ENCODE measurements at regions not wholly inside any gene's neighbourhood (a gene's known extent, or its start where the extent isn't known, plus 50 kb on each side); places are given as distances from the start of the nearest gene placed in this dataset.
"Not testable (repeated sequence)": the region's sequence is repeated elsewhere in the genome, so short reads cannot be mapped to it uniquely, and the experiment has no call there.

DNA sequence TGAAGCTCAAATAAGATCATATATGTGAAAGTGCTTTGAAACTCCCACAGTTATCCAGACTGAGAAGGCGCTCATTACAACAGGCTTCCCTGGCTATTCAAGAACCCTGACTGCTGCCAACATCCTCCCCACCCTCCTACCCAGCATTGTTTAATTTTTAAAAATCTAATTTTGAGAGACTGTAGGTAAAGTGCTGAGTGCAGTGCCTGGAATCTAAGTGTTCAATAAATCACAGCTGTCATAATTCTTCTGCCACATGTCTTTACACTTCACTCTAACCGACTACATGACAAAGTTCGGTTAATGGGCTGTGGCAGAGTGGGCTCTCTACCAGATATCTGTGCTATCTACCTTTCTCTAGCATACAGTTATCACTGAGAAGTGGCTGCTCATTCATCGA, 255.6 kb upstream of the C9orf72 start:
- no peak for DNase-seq

DNA sequence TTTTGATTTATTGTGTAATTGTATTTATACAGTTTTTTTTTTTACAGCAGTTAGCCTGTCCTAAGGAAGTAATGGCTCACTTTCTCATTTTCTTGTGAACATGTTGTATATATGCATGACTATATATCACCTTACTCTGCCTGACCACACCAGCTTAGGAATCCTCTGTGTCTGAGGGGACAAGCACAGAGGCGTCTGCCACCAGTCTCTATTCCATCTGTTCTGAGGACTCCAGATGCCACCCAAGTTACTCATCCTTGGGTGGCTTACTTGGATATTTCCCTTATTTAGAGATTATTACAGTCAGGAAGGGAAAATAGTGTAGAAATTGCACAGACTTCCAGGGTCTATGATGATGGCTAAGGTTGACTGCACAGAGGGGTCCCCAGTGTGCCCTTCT, 256.3 kb upstream of the C9orf72 start:
- DNase-seq = no peak

DNA sequence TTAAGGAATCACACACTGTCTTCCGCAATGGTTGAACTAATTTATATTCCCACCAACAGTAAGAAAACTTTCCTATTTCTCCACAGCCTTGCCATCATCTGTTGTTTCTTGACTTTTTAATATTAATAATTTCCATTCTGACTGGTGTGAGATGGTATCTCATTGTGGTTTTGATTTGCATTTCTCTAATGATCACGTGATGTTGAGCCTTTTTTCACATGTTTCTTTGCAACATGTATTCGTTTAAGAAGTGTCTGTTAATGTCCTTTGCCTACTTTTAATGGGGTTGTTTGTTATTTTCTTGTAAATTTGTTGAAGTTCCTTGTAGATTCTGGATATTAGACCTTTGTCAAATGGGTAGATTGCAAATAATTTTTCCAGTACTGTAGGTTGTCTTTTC, 258.8 kb upstream of the C9orf72 start:
- DNase-seq = not testable (repeated sequence)

DNA sequence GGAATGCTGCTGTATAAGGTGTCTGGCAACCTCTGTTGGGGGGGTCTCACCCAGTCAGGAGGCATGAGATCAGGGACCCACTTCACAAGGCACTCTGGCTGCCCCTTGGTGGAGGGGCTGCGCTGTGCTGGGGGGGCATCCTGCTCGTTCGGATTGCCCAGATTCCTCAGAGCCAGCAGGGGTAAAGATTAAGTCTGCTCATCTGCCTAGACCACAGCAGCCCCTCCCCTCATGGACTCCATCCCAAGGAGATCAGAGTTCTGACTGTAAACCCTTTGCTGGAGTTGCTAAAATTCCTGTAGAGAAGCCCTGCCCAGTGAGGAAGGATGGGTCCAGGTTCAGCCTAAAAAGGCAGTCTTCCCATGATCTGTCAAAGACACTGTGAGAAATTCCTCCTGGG, 262.0 kb upstream of the C9orf72 start:
- DNase-seq = no peak

DNA sequence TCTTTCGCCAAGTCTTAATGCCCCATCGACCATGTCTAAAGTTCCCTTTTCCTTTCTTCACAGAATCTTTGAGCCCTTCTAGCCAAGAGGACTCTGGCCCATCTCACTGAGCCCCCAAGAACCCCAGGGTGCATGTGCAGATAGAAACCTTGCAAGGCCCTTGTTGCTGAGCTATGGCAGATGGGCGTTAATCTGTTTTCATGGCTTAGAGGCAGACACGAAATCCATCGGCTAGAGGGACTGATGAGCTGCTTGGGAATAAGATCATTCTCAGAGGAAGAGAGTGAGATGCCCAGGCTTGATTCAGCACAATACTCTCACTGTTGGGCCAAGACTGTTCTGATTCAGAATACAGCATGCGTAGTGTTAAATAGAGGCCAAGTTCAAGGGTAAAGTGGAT, 262.5 kb upstream of the C9orf72 start:
- DNase-seq = no peak

DNA sequence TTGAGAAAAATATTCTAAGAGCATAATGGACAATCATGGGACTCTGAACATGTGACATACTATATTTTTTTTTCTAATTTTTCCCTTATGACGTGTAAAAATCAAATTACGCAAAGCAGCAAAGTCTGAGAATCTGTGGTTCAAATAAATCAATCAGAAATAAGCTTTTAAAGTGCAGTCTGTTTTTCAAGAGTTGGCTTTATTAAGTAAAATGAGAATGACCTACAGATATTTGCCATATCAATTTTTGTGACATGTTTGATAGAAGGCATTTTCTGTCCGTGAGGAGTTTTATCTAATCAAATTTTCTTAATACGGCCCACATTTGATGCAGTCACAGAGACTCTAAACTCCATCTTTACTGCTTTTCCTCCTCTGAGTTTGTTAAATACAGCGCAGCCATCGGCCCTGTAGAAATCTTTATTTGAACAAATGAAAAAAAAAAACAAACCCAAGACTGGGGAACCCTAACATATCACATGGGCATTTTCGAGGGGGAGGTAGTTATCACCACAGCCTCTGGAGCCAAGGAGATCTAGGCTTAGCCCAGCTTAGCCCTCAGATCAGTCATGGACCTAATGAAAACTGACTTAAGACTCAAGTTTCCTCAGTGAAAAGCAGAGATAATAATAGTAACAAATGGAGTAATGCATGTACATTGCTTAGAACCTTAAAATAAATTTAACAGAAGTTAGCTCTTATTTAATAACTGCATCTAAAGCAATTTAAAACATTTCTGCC, 263.6 kb upstream of the C9orf72 start:
- DNase-seq = no peak

DNA sequence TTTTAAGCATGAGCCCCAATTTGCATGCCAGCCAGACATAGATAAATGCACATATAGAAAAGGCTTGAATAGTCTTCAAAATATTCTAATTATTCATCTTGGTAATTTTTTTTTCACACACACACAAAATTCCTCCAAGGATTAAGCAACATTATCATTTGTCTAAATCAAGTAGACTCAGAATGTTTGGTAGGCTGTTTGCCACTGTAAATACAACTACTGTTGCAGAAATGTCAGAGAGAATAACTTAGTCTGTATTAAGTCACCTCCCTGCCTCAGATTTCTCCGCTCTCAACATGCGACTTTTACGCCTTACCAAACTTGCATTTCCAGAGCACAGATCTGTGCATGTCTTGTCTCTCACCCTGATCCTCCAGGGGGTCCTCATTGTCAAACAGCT, 265.6 kb upstream of the C9orf72 start:
- DNase-seq = no peak

DNA sequence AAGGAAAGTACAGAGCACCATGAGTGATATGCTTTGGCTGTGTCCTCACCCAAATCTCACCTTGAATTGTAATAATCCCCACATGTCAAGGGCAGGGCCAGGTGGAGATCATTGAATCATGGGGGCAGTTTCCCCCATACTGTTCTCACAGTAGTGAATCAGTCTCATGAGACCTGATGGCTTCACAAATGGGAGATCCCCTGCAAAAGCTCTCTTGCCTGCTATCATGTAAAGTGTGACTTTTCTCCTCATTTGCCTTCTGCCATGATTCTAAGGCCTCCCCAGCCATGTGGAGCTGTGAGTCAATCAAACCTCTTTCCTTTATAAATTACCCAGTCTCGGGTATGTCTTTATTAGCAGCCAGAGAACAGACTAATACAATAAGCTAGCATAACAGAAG, 266.5 kb upstream of the C9orf72 start:
- not testable (repeated sequence) for DNase-seq

DNA sequence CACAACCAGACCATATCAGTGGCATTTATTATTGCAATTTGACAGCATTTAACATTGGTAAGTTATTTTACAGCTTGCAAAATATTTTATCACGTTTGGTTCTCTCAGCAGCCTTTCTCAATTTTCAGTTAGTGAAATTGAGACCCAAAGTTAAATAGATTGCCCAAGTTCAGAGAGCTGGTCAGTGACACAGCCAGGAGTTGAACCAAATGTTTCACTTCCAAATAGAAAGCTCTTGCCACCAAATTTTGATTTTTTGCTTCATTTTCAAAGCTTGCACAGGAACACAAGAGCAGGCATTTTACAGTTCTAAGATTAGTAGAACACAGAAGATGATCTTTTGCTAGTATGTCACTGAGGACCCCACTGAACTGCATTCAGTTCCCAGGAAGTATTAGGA, 271.5 kb upstream of the C9orf72 start:
- no peak for DNase-seq

DNA sequence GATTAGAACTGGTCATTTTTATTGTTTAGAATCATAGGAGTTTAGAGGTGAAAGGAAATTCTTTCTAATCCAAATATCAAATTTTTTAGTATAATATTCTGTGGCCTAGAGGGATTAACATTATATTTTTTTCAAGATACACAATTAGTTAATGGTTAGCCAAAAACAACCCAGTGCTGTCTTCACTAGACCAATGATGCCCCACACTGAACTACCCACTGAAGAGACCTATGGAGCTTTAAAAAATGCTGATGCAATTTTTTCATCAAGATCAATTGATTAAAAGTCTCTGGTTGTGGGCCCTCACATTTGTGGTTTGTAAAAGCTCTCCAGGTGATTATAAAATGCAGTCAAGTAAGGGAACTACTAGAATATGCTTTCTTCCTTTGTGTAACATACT, 274.1 kb upstream of the C9orf72 start:
- no peak for DNase-seq

DNA sequence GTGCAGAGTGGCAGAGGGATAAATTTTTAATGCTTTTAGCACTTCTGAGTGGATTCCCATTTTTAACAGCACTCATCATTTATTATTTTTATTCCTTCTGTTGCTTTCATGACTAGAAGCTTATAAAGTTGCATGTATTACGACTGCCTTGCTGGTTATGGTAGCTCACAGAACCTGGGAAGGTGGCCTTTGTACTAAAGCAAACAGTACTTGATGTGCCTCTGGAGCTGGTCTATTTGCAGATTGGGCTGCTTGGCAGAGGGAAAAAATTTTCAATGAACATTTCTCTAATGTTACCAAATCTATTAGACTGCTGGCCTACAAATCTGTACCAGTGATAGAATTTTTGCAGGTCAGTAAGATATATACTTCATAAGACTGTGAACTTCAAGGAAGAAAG, 274.5 kb upstream of the C9orf72 start:
- no peak for DNase-seq

DNA sequence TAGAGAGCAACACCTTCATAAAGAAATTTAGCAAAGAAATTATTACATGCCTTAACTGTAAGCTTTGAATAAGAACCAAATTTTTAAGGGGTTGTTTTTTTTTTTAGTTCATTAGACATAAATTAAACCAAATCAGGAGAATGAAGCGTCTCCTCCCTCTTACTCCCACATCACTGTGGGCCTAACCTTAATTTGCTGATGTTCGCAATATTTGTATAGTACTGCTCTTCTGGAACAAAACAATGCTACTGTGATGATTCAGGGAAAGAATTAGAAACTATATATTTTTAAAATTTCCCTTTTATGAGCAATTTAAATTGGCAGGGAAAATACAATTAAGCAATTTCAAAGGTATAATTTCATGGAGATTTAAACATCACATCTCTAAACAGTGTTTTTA, 275.0 kb upstream of the C9orf72 start:
- DNase-seq = no peak

DNA sequence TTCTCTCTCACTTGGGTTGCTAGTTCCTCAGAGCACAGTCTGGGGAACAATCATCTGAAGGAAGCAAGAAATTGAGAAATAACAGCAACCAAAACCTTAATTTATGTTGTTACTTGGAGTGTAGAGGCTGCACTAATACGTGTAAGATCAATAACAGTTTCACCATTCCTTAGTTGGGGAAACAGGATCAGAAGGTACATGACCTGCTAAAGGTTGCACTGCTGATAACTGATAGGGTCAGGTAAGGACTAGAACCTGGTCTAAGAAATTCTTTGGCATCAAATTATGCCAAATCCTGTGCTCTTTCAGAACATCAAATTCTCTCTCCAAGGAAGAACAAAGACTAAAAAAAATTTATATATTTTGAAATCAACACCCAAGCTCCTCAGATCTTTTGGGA, 278.6 kb upstream of the C9orf72 start:
- no peak for DNase-seq

DNA sequence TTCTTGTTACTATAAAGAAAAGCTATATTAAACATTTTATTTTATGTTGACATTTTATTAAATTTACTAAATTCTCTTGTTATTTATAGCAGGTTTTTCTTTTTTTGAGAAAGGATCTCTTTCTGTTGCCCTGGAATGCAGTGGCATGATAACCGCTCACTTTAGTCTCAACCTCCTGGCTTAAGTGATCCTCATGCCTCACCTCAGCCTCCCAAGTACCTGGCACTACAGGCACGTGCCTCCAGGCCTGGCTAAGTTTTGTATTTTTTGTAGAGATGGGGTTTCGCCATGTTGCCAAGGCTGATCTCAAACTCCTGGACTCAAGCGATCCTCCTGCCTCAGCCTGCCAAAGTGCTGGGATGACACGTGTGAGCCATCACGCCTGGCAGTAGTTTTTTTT, 280.2 kb upstream of the C9orf72 start:
- no peak for DNase-seq

DNA sequence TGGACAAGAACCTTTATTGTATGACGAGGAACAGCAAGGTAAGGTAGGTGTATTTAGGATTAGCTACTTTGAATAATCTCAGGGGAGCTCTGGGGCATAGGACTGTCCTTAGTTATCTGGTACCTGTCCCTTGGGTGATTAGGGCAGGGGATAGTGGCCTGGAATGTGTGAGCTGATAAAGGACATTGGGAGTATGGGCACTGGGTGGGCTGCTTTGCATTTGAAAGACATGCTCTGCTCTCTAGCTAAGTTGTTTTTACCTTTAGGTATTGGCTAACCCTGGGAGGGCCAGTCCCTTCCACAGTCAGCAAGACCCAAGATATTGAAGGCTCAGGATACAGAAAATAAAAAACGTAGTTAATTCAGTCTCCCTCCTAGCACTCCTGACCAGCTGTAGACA, 282.8 kb upstream of the C9orf72 start:
- no peak for DNase-seq

DNA sequence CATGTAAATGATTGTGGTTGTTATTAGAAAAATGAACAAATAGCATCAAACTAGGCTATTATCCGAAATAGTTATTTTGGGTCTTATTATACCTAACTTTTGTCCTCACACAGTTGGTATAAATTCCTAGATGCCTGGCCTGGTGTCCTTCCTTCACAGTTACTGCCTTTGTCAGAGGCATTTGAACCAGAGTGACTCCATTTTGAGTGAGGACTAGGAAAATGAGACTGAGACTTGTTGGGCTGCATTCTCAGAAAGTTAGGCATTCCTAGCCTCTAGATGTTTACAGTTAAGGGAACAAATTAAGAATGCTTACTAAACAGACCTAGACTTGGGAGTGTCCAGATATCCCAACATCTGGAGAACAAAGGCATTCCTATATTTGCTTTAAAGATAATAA, 283.5 kb upstream of the C9orf72 start:
- DNase-seq = no peak

DNA sequence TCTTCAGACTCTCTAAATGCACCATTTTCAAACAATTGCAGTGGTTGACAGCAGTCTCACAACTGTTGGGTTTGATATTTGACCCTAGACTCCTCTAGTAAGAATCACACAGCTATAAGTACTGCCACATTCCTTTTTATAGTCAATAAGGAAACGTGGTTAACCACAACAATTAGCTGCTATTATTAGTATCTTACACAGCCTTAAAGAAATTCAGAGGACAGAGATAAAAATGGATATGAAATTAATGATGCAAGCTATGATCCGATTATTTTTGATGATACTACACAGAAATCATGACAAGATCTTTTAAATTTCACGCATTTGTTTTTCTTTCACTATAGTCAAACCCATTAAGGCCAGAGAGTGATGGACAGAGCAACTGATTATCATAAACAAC, 288.6 kb upstream of the C9orf72 start:
- DNase-seq = no peak

DNA sequence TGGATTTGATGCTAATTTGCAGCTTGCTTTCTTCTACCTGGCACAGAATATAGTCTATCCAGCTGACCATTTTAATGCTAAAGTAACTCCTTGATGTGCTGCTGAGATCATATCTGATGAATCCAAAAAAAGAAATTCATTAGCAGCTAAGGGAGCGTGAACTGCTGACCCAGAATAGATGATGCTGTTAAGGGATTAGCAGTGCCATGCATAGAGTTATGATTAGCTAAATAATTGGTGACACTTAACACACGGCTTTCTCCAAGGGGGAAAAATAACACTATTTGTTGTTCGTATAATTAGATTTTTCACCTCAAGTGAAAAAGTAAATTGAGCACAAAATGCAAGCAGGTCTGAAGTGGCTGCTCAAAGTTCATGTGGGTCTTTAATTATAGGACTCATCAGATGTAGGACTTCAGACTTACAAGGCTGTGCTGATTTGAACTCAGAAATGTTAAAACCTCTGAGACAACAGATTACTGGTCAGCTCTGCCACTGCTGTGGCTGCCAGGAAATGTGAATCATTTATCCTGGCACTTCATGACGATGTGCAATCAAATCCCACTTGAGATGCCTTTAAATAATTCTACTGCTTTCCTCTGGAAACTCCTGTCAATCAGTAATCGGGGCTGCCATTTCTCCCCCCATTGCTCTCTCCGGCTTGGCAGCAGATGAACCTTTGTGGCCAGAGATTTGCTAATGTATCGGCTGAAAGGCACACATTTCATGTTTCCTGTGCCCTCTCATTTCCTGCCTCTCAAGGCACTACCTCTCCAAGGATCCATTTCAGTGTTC, 291.6 kb upstream of the C9orf72 start:
- no peak for DNase-seq

DNA sequence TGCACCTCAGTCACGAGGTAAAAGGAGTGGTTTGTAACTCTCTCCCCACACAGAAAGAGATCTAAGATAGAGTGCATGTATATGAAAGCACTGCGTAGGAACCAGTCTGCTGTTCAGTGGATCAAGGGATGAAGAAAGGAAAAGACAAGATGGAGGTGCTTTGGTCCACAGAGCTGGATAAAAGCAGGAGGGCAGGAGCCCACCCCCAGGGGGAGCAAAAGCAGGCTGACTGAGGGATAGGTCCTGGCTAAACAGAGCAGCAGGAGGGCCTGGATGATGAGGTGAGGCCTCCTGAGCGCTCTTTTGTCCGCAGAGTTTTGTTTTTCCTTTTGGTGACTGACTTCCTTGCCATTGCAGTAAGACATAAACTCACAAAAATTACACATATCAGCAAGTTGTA, 293.5 kb upstream of the C9orf72 start:
- no peak for DNase-seq

DNA sequence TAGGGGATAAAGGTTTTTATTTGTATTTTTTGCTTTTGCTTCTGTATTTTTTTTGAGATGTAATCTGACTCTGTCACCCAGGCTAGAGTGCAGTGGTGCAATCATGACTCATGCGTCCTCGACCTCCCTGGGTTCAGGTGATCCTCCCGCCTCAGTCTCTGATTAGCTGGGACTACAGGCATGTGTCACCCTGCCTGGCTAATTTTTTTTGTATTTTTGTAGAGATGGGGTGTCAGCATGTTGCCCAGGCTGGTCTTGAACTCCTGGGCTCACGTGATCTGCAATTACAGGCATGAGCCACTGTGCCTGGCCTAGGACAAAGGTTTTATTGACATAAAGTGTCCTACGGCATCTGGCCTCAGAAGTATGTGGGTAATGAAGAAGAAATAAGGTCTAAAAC, 297.1 kb upstream of the C9orf72 start:
- DNase-seq = no peak

DNA sequence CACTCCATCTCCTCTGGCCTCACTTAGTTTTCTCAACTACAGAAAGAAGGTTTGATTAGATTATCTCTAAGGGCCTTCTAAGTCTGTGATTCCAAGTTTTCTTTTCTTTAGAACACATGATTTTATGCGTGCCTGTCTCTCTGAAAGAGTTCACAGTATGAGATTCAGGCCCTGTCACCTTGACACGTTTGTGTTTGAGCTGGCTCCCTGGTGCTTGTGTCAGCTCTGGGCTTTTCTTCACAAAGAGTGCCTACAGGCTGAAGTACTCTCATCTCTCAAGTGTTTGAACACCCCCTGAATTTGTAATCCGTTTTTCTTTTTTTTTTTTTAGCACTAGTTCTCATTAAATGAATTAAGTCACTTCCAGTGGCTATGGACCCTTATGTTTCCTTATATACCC, 306.9 kb upstream of the C9orf72 start:
- DNase-seq = no peak

DNA sequence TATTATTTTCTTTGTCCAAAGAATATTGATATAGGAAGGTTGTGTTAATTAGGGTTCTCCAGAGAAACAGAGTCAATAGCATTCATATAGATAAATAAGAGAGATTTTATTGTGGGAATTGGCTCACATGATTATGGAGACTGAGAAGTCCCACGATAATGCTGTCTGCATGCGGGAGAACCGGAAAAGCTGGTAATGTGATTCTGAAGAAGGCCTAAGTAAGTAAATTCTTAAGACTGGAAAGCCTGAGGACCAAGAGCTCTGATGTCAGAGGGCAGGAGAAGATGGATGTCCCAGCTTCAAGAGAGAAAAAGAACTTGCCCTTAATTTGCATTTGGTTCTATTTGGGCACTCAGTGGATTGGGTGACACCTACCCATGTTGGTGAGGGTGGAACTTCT, 307.4 kb upstream of the C9orf72 start:
- no peak for DNase-seq

DNA sequence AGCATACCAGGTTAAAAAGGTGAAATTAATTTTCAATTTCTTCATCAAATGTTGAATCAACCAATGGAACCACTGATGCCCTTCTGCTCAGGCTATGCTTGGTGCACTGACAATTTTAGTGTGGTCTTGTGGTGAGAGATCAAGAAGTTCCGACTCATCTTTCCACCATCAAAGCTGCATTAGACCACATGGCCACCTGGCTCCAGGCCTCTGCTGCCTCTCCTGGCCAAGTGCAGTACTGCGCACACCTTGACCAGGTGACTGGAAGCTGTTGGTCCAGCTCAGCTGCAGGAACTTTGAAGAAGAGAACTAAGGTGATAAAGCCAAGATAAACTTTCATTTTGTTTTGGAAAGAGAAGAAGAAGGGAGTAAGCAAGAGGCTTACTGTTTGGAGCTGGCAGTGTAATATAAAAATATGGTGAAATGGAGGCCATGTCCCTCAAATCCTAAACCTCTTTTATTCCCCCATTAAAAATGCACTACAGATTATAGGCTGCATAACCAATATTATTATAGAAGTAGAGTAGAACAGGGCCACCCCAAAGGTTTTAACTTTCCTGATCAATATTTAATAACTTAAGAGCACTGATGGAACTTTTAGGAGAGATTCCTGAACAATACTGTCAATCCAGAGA, 315.5 kb upstream of the C9orf72 start:
- peak; percentile 61 for DNase-seq

DNA sequence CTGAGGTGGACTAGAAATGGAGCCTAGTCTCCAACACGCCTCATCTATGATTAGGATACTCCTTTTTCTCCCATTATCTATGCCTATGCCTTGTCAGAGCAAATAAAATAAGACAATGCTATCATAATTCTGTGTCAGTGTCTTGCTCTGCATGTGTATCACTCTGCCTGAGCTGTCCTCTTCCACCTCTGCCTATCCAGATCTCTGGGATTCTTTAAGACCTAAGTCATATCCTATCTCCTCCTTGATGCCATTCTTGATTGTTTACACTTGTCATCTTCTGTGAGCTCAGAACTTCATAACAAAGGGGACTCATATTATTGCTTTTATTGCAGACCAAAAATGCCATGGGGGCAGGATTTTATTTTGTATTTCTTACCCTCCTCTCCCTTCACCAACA, 351.2 kb upstream of the C9orf72 start:
- DNase-seq = no peak
